Fibroblast of villous mesenchyme (primary cell): ENCODE measurements at regions not wholly inside any gene's neighbourhood (a gene's known extent, or its start where the extent isn't known, plus 50 kb on each side); places are given as distances from the start of the nearest gene placed in this dataset.

ENCODE experiments used
- DNase-seq: peaks from one replicate; pipeline ENCODE4 v3.0.0-alpha.2; 2010; ENCODE audit warnings: low read depth
- H3K4me3 ChIP-seq: 2 replicates; pipeline ENCODE4 v1.5.1; 2011; ENCODE audit warnings: low read depth, mild to moderate bottlenecking, low read length
- TF ChIP-seq, protein P1 (sequence below): IDR thresholded peaks from 2 replicates; pipeline ENCODE4 v1.5.1; 2012; ENCODE audit warnings: low read depth, mild to moderate bottlenecking, low read length; ENCODE audit not compliant: insufficient read depth

DNA sequence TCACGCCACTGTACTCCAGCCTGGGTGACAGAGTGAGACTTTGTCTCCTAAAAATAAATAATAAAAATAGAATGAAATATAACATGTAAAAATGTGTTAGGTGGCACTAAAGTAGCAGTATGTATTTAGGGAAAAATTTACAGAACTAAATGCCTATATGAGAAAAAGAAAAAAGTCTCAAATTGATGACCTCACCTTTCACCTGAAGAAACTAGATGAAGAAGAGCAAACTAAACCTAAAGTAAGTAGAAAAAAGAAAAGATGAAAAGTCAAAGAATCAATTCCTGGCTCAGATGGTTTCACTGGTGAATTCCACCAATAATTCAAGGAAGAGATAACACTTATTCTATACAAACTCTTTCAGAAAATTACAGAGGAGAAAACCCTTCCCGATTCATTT lies 106.5 kb upstream of the NANOS1 start:
- no peak overlapping the region for H3K4me3 ChIP-seq
- no peak for DNase-seq
- TF ChIP-seq, protein P1, sequence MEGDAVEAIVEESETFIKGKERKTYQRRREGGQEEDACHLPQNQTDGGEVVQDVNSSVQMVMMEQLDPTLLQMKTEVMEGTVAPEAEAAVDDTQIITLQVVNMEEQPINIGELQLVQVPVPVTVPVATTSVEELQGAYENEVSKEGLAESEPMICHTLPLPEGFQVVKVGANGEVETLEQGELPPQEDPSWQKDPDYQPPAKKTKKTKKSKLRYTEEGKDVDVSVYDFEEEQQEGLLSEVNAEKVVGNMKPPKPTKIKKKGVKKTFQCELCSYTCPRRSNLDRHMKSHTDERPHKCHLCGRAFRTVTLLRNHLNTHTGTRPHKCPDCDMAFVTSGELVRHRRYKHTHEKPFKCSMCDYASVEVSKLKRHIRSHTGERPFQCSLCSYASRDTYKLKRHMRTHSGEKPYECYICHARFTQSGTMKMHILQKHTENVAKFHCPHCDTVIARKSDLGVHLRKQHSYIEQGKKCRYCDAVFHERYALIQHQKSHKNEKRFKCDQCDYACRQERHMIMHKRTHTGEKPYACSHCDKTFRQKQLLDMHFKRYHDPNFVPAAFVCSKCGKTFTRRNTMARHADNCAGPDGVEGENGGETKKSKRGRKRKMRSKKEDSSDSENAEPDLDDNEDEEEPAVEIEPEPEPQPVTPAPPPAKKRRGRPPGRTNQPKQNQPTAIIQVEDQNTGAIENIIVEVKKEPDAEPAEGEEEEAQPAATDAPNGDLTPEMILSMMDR, result no peak

DNA sequence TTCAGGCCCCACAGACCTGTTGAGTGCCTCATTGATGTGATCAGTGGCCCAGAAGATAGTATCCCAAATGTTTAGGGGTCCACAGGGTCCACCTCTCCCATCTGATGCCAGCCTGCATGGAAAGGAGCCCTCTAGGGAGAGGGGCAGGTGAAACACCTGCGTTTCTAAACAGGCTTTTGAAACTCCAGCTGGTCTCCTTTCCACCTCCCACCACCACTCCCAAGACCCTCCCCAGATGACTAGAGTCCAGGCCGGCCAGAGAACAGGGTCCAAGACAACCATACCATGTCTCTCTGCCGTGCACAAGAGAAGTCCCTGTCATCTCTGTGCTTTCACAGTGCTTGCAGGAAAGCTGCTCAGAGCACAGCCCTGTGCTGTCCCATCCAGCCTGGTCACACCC lies 105.0 kb upstream of the NANOS1 start:
- H3K4me3 ChIP-seq, result no peak overlapping the region
- no peak for DNase-seq
- TF ChIP-seq, protein P1, result no peak

DNA sequence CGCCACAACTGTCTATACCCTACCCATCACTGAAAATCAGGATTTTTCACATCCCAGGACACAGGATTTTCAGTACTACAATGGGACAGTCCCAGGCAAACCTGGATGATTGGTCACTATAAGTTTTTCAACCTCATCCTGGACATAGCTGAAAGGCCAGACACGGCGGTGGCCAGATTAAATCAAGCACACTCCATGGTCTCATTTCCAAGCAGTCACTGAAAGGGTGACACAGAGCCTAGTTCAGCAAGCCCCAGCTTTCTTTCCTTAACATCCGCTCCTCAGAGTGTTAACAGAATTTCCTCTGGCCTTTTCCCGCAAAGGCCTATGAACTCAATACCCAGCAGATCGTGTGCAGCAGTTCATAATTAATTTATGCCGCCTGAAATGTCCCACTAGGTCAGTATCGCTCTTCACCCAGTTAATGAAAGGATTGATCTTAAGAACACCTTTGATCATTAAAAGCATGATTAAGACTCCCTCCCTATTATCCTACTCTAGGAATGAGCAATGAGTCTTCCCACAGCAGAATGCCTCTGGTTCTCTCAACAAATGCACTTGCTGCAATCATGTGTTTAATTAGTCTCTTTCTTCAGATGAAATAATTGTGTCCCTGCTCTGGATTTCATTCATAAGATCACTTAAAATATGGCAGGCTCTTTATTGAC lies 104.0 kb upstream of the NANOS1 start:
- no peak overlapping the region for H3K4me3 ChIP-seq
- TF ChIP-seq, protein P1, result no peak
- no peak for DNase-seq

DNA sequence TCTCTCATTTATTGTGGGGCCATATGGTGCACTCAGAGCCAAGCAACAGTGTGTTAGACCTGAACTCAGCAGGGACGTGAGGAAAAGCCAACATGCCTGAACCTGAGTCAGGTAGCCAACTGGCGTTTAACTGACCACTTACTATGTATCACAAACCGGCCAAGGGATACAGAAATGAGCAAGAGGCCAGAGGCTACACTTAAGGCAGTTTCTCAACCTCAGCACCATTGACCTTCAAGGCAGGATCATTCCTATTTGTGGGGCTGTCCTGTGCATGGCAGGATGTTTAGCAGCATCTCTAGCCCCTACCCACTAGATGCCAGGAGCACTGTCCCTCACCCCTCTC lies 103.5 kb upstream of the NANOS1 start:
- no peak for DNase-seq
- TF ChIP-seq, protein P1, result no peak
- H3K4me3 ChIP-seq, result no peak overlapping the region

DNA sequence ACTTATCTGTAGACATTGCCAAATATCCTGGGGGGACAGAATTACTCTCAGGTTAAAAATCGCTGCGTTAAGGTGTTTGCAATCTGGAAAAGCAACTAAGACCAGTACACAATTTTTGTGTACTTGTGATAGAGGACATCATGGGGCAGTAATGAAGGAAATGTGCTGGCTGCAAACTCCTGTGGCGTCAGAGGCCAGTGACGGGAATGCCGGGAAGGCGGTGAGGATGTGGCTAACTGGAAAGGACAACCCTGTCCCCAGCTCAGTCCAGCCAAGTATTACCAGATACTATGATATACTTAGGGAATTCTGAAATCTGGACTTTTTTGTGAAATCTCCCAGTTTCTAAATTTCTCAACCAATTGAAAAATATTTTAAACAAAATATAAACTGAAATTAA lies 103.1 kb upstream of the NANOS1 start:
- TF ChIP-seq, protein P1, result no peak

GRCh38 chr10:118926903-118927302 lies 102.6 kb upstream of the NANOS1 start:
- no peak for DNase-seq
- TF ChIP-seq, protein P1, result no peak
- H3K4me3 ChIP-seq, result no peak overlapping the region

More for the DNA sequence above, 103.1 kb upstream of the NANOS1 start:
- H3K4me3 ChIP-seq, result no peak overlapping the region
- DNase-seq, result no peak

DNA sequence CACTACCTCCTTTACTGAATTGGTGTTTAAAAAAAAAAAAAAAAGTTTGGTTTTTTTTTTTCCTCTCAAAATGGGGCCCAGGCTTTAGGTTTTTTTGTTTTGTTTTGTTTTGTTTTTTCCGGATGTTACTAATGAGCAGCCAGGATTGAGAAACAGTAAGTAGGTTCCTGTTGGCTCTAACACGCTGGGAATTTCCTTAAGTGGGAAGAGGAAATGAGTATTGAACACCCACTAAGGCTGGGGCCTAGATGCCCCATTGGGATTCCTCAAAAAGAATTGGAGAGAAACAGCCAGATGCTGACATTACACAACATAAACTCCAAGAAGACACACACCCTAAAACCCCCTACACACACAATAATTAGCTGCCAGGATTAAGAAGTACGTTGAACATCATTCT lies 102.2 kb upstream of the NANOS1 start:
- no peak overlapping the region for H3K4me3 ChIP-seq
- DNase-seq, result peak; percentile 60
- TF ChIP-seq, protein P1, result no peak
